IPS-20b (cell line): ENCODE measurements at regions not wholly inside any gene's neighbourhood (a gene's known extent, or its start where the extent isn't known, plus 50 kb on each side); places are given as distances from the start of the nearest gene placed in this dataset.

Source experiments
- H3K27ac ChIP-seq: one replicate; pipeline ENCODE4 v1.5.1; 2013; ENCODE audit warnings: low read length
- H3K27me3 ChIP-seq: 2 replicates; pipeline ENCODE4 v1.6.1; 2013; ENCODE audit warnings: mild to moderate bottlenecking, low read length, inconsistent platforms; ENCODE audit not compliant: insufficient read depth
- H3K36me3 ChIP-seq: 2 replicates; pipeline ENCODE4 v1.6.1; 2013; ENCODE audit warnings: low read depth, mild to moderate bottlenecking, inconsistent platforms, low read length, moderate library complexity; ENCODE audit not compliant: insufficient read depth
- H3K4me1 ChIP-seq: 2 replicates; pipeline ENCODE4 v1.6.1; 2013; ENCODE audit warnings: mild to moderate bottlenecking, control low read depth, inconsistent platforms, low read length, moderate library complexity; ENCODE audit not compliant: insufficient read depth
- H3K4me3 ChIP-seq: 2 replicates; pipeline ENCODE4 v1.5.1; 2013; ENCODE audit warnings: mild to moderate bottlenecking, low read length, inconsistent platforms
- H3K9ac ChIP-seq: 2 replicates; pipeline ENCODE4 v1.6.1; 2013; ENCODE audit warnings: low read depth, mild to moderate bottlenecking, inconsistent platforms, low read length, moderate library complexity
- H3K9me3 ChIP-seq: 2 replicates; pipeline ENCODE4 v1.6.1; 2013; ENCODE audit warnings: mild to moderate bottlenecking, low read depth, low read length, inconsistent platforms; ENCODE audit not compliant: insufficient read depth

DNA sequence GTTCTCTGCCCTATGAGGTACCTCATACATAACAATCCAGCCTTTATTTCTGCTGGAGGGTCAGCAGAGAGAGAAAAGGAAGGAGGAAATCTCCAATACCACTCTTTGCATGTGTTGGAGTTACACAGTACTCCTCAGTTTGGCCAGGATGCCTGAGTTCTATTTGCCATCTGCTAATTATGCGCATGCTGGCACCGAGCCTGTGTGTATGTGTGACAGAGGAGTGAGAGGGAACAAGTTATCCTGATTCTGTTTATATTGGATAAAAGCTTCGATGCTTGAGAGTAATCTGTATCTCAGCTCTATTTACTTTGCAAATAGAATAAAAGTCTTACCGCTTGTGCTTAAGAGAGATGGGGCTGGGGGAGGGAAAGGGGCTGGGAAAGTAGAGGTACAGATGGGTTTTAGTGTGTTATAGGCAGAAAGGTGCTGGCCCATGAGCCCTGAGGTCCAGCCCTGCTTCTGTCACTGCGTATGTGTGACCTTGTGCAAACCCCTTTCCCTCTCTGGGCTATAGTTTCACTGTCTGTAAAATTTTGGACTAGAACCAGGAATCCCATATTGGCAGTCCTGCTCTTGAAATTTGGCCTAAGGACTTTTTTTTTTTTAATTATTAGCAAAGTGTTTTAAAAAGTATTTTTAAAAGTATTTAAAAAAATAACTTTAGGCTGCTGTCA lies 54.5 kb upstream of the PLXNA2 start:
- H3K9me3 ChIP-seq = no peaks in the 10 kb centered on the region
- peaks cover 5% of the 10 kb centered on the region; the same call in 1 of the 2 replicates for H3K4me1 ChIP-seq
- no peak overlapping the region for H3K9ac ChIP-seq
- H3K4me3 ChIP-seq = no peak overlapping the region
- no peaks in the 10 kb centered on the region for H3K27me3 ChIP-seq
- no peaks in the 10 kb centered on the region for H3K36me3 ChIP-seq
- H3K27ac ChIP-seq = no peak overlapping the region

DNA sequence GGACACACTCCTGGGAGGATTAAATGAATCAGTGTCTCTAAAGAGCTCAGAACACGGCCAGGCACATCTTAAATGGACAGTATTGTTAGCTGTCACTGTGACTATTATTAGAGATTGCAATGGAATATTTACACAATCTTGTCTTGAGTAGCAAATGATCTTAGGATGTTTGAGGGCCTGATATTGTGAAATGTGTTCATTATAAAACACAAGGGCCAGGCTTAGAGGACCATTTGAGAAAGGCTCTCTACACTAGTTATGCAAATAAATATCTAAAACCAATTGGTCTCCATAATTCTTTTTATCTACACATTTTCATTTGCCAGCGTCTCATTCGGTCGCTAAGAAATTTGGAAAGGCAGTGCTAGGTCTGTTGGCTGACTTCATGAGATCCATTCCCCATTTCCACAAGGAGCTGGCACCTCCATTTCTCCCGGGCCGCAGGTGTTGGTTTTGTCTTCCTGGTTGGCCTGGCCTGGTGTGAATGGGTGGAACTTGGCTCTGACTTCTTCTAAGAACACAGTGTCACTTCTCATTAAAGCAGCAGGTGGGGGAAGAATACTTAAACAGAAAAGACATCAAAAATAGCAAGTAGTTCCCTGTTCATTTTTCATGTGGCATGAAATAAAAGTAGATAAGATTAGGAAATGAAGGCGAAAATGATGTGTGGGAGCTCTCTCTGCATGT lies 56.0 kb upstream of the PLXNA2 start:
- no peak overlapping the region for H3K9ac ChIP-seq
- H3K27me3 ChIP-seq = no peaks in the 10 kb centered on the region
- no peaks in the 10 kb centered on the region for H3K36me3 ChIP-seq
- H3K4me3 ChIP-seq = no peak overlapping the region
- no peaks in the 10 kb centered on the region for H3K9me3 ChIP-seq
- H3K4me1 ChIP-seq = peaks cover 5% of the 10 kb centered on the region; the same call in 1 of the 2 replicates
- no peak overlapping the region for H3K27ac ChIP-seq

DNA sequence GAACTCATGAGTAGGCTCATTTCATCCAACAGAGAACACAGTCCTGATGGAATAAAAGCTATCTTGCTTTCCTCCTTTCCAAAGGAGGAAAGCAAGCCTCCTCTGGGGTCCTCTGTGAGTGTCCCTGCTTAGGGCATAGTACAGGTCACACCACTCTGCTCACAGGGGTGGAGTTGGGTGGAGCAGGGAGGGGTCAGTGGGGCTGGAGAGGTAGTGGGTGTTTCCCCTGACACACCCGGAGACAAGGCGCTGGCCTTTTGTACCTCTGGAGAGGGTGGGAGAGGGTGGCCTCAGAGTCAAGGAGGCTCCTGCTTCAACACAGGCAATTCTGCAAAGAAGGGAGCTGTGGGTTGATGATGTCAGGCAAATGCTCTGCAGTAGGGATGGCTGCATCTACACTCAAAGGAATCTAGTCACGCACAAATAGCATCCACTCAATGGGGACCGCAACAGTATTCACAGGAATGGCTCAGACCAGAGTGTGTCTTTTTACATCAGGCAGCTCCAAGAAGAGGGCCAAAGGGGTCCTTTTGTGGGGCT lies 58.6 kb upstream of the PLXNA2 start:
- no peaks in the 10 kb centered on the region for H3K27me3 ChIP-seq
- H3K4me3 ChIP-seq = no peak overlapping the region
- peaks cover 5% of the 10 kb centered on the region; the same call in 1 of the 2 replicates for H3K4me1 ChIP-seq
- no peak overlapping the region for H3K9ac ChIP-seq
- no peaks in the 10 kb centered on the region for H3K36me3 ChIP-seq
- H3K27ac ChIP-seq = no peak overlapping the region
- no peaks in the 10 kb centered on the region for H3K9me3 ChIP-seq

DNA sequence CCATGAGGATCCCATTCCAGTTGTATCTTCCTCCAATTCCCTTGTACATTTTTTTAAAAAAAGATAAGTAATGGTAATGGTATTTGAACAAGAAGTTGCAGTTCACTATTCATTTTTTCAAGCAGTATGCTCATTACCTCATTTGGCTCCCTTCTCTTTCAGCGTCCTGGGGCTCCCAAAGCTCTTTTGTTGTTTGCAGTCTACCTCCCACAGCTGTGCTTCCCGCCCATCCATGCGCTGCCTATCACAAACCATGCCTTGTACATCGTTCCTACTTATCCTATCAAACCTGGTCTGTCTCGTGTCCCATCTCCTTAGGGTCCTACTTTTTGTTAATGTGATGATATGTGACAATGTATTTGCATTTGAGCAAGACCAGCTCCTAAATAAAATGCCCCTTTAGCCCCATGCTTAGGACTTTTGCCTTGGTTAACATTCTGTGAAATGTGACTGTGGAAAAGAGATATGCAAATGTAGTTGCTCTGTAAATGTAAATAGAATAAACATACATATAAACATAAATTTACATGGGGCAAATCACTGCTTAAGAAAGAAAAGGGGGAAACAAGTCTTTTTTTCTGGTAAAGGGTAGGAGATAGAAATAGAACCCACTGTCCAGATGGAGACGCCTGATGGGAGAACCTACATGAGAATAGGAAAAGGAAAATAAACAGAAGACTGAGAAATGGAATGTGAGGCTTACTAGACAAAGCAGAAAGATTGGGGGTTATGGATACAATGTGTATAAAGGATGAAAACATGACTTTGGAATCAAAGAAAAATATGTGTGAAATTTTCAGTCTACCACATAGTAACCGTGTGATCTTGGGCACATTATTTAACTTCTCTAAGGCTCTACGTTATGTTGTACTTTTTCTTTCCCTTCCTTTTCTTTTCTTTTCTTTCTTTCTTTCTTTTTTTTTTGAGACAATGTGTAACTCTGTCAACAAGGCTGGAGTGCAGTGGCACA lies 59.8 kb upstream of the PLXNA2 start:
- H3K27me3 ChIP-seq = no peaks in the 10 kb centered on the region
- no peak overlapping the region for H3K27ac ChIP-seq
- H3K9me3 ChIP-seq = no peaks in the 10 kb centered on the region
- no peak overlapping the region for H3K4me3 ChIP-seq
- H3K36me3 ChIP-seq = no peaks in the 10 kb centered on the region
- H3K4me1 ChIP-seq = no peaks in the 10 kb centered on the region
- H3K9ac ChIP-seq = no peak overlapping the region

DNA sequence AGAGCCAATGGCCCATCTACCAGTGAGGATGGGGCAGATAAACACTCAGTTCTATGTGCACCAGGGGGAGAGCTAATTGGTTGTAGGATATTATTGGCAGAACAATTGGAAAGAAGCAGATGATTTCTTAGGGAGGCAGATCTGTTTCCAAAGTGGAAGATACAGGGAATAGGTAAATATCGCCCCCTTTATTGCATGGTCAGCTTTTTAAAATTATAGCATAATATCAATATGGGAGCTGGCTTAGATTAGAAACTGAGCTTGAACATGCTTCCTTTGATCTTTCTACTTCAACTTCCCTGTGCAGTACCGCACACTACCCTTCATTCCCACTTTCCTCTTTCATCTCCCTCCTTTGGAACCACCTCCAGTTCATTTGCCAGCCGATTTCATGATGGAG lies 64.0 kb upstream of the PLXNA2 start:
- Histone ChIP-seq H3K36me3 (no peaks in the 10 kb centered on the region), H3K9me3 (no peaks in the 10 kb centered on the region), H3K27me3 (no peaks in the 10 kb centered on the region), H3K9ac (no peak overlapping the region), H3K4me1 (no peaks in the 10 kb centered on the region), H3K4me3 (no peak overlapping the region), H3K27ac (no peak overlapping the region)

DNA sequence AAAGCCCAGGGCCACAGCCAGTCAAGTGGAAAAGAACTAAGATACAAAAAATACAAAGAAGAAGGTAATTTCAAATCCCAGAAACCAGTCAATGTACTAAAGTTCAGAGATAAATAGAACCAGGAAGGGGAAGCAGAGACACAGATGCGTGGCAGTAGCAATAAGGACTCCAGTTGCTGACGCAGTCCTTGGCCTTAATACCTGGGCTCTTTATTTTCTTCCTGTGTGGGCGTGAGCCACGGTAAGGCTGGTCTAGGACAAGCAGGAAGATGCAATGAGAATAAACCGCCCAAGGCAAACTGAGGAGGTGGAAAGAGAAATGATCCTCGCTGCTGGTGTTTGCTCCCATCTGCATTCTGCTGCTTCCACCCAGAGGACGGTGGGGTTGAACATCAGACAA lies 65.6 kb upstream of the PLXNA2 start:
- no peaks in the 10 kb centered on the region for H3K27me3 ChIP-seq
- no peak overlapping the region for H3K27ac ChIP-seq

DNA sequence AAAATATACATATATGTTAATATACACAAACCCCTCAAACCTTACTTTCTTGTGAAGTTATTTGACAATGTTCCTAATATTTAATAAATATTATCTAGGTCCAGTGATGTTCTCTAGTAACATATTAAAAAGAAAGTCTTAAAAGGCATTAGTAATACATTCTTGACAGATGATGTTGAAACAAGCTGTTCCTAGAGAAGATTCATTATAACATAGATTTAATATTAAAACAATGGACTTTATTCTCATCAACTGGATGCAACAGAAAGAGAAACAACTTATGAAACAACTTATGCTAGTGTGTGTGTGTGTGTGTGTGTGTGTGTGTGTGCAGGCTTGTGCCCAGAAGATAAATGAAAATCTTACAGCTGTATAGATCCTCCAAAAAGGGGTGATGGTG lies 68.5 kb upstream of the PLXNA2 start:
- H3K27ac ChIP-seq = no peak overlapping the region
- no peak overlapping the region for H3K4me3 ChIP-seq
- H3K4me1 ChIP-seq = no peaks in the 10 kb centered on the region
- no peaks in the 10 kb centered on the region for H3K27me3 ChIP-seq
- no peaks in the 10 kb centered on the region for H3K9me3 ChIP-seq
- no peak overlapping the region for H3K9ac ChIP-seq
- H3K36me3 ChIP-seq = no peaks in the 10 kb centered on the region

More for the DNA sequence above, 65.6 kb upstream of the PLXNA2 start:
- Histone ChIP-seq H3K9ac (no peak overlapping the region), H3K9me3 (no peaks in the 10 kb centered on the region), H3K4me1 (no peaks in the 10 kb centered on the region), H3K36me3 (no peaks in the 10 kb centered on the region), H3K4me3 (no peak overlapping the region)

DNA sequence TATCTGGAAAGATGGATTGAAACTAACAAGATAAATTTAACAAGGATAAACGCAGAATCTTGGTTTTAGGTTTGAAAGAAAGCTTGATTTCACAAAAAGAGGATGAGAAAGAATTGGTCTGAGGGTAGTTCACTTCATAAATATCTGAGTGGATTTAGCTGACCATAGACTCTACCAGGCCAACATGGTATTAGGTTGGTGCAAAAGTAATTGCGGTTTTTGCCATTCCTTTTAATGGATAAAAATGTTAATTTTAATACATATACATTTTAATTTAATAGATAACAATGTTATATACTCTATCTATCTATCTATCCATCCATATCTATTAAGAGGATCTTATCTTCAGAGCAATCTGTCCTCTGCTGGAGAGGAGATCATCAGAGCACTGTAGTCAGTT lies 70.2 kb upstream of the PLXNA2 start:
- H3K9me3 ChIP-seq = no peaks in the 10 kb centered on the region
- no peaks in the 10 kb centered on the region for H3K27me3 ChIP-seq
- H3K4me1 ChIP-seq = no peaks in the 10 kb centered on the region
- H3K9ac ChIP-seq = no peak overlapping the region
- H3K27ac ChIP-seq = no peak overlapping the region
- H3K4me3 ChIP-seq = no peak overlapping the region
- no peaks in the 10 kb centered on the region for H3K36me3 ChIP-seq

DNA sequence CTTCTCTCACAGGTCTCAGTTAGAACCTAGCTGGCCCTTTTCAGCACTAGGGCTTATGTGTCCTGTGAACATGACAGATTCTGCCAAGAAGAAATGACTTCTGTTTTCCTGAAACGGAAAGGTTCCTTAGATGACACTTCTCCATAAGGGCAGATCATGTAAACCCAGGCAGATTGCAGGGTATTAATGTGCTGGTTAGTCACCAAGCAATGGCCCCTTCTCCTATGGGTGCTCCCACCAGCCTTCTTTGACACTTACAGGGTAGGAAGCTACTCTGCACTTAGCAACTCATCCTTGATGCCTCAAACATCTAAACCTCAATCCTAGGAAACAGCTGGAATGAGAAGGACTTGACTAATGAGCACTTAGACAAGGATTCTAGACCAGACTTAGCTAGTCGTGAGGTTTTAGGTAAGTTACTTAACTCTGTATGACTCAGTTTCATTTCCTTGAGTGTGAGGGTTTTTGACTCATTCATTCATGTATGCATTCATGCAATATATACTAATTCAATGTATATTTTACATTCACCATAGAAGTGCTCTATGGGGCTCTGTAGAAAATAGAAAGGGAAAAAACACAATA lies 74.1 kb upstream of the PLXNA2 start:
- no peaks in the 10 kb centered on the region for H3K9me3 ChIP-seq
- no peak overlapping the region for H3K9ac ChIP-seq
- H3K27ac ChIP-seq = no peak overlapping the region
- no peaks in the 10 kb centered on the region for H3K4me1 ChIP-seq
- no peaks in the 10 kb centered on the region for H3K36me3 ChIP-seq
- H3K4me3 ChIP-seq = no peak overlapping the region
- no peaks in the 10 kb centered on the region for H3K27me3 ChIP-seq

DNA sequence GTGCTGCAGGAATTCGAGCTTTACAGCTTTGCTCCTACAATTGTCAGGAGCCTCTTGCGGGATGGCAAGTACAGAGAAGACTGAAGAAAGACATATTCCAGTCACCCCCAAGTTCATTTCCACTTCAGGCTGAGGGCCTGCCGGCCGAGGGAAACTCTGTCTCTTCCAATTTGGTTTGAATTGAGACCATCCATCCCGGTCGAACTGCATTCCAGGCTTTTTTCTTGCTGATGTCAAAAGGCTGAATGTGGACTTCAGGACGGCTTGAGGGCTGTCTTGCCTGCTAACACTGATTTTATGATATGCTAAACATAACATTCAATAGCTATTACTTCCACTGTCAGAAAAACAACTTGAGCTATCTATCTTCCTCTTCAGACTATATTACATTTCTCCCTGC lies 79.8 kb upstream of the PLXNA2 start:
- no peak overlapping the region for H3K4me3 ChIP-seq
- no peak overlapping the region for H3K9ac ChIP-seq
- no peaks in the 10 kb centered on the region for H3K9me3 ChIP-seq
- H3K27me3 ChIP-seq = no peaks in the 10 kb centered on the region
- no peak overlapping the region for H3K27ac ChIP-seq
- H3K36me3 ChIP-seq = no peaks in the 10 kb centered on the region
- no peaks in the 10 kb centered on the region for H3K4me1 ChIP-seq

DNA sequence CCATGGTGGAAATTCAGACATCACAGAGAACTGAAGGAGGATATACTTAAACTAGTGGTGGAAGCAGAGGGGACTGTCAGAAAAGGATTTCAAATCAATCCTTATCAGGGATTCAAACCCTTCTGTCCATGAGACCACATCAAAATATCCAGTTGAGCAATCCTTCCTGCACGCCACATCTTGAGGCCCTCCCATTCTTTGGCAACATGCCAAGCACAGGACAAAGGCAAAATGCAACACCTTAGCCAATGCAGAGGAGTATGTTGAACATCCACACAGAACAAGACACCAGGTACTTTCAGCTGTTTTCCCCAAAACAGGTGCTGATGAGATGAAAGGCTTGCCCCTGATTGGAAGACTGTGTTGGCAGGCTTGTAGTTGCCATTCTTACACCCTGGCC lies 81.8 kb upstream of the PLXNA2 start:
- Histone ChIP-seq H3K36me3 (no peaks in the 10 kb centered on the region), H3K27ac (no peak overlapping the region), H3K4me1 (no peaks in the 10 kb centered on the region), H3K9ac (no peak overlapping the region), H3K9me3 (no peaks in the 10 kb centered on the region), H3K27me3 (no peaks in the 10 kb centered on the region), H3K4me3 (no peak overlapping the region)
